Astrocyte of the hippocampus (primary cell): ENCODE measurements at regions not wholly inside any gene's neighbourhood (a gene's known extent, or its start where the extent isn't known, plus 50 kb on each side); places are given as distances from the start of the nearest gene placed in this dataset.
"Not testable (repeated sequence)": the region's sequence is repeated elsewhere in the genome, so short reads cannot be mapped to it uniquely, and the experiment has no call there.

Experiments used
- DNase-seq: peaks from one replicate; pipeline ENCODE4 v3.0.0; 2011; ENCODE audit warnings: low read depth, low spot score

DNA sequence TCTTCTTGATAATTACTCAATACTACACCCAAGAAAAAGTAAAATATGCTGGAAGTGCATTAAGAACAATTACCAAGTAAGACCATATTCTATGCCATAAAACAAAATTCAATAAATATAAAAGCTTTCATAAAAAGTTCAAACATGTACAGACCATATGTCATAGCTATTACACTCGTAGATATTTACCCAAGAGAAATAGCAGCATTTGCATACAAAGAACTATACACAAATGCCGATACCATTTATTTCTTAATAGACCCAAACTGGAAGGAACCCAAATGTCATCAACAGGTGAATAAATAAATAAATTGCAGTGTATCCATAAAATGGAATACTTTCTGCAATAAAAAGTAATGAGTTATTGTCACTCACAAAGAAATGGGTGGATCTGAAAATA lies 78.3 kb upstream of the SLC16A7 start:
- DNase-seq: no peak

- no peak for DNase-seq
Observed at GRCh38 chr12:59500915-59501314, 94.9 kb upstream of the SLC16A7 start.

GRCh38 chr12:59500335-59500734 lies 95.5 kb upstream of the SLC16A7 start:
- no peak for DNase-seq

- no peak for DNase-seq
Observed at GRCh38 chr12:59499774-59500173, 96.1 kb upstream of the SLC16A7 start.

- DNase-seq: no peak
Observed at GRCh38 chr12:59494617-59495016, 101.2 kb upstream of the SLC16A7 start.

- no peak for DNase-seq
Observed at GRCh38 chr12:59491877-59492276, 104.0 kb upstream of the SLC16A7 start.

DNA sequence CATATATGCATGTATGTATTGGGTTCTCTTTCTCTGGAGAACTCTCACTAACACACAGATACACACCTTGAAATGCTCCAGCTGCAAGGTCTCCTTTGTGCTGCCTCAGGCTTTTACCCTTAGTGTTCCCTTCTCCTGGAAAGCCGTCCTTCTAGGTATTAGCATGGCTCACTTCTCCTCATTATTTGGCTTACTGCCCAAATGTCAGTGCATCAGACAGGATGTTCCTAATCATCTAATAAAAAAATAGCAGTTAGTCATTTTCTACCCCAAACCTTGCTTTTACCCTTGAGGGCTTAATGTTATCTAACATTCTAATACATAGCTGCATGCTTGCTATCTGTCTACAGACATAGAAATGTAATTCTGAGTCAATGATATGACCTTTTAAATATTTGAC lies 109.0 kb upstream of the SLC16A7 start:
- no peak for DNase-seq

- no peak for DNase-seq
Observed at GRCh38 chr12:59484575-59484974, 111.3 kb upstream of the SLC16A7 start.

DNA sequence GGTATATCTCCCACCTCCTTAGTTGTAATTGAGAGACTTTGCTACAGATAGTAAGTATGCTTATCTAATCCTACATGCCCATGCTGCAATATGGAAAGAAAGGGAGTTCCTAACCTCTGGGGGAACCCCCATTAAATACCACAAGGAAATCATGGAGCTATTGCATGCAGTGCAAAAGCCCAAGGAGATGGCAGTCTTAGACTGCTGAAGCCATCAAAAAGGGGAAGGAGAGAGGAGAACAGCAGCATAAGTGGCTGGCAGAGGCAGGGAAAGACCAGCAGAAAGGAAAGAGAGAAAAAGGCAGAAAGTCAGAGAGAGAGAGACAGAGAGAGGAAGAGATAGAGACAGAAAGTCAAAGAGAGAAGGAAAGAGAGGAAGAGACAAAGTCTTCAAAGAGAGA lies 121.6 kb upstream of the SLC16A7 start:
- DNase-seq: not testable (repeated sequence)

DNA sequence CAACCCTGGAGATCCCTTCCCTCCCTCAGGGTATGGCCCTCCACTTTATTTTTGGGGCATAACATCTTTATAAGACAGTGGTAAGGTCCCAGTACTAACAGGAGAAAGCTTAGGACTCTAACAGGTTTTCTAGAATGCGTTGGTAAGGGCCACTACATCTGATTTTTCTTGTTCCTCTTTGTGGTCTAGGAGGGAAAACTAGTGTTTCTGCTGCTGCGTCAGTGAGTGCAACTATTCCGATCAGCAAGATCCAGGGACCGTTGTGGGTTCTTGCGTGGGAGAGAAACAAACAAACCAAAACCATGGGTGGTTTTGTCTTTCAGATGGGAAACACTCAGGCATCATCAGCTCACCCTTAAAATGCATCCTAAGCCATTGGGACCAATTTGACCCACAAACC lies 123.6 kb upstream of the SLC16A7 start:
- no peak for DNase-seq

DNA sequence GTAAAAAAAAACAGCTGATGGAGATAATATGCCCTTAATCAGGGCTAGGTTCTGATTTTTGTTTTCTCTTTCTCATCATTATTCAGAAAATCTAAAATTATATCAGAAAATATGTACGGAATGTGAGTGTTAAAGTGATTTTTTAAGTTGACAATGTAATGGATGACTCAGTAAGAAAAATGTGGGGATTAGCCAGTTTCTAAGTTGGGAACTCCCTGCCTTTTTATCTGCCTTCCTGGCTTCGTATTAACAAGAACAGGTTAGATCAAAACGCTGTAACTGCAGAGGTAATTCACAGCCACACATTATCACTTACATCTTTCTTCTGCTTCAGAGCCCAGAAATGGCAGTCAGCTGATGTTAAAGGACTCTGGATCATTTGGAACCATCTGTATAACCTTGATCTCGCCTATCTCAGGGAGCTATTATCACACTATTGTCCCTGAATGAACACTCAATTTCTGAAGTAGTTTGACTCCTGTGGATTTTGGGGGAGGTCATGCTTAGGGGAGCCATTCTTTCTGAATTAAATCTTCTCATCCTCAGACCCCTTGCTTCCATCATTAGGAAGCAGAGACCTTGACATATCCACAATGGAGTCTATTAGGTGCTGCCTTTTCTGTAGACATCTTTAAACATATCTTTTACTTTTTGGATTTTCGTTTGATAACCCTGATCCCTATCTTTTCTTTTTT lies 135.7 kb upstream of the SLC16A7 start:
- peak; percentile 53 for DNase-seq

- DNase-seq: no peak
Observed at GRCh38 chr12:59453475-59453874, 142.4 kb upstream of the SLC16A7 start.

- DNase-seq: peak; percentile 33
Observed at GRCh38 chr12:59452746-59453145, 143.1 kb upstream of the SLC16A7 start.

DNA sequence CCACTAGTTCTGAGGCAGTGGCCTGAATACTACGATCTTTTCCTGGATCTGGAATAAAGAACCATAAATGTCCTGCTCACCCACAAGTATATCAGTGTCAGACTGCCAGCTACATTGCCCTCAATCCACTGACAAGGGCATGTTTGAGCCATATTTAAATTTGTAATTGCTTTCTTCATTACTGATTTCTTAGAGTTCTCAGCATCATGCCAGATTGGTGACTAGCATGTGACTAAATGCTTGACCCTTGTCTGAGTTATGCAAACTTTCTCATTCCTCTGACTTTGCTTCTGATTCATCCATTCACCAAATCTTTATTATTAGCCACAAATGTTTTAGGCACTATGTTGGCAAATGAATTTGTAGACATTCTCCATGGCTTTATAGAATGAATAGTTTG lies 143.6 kb upstream of the SLC16A7 start:
- DNase-seq: peak; percentile 68

DNA sequence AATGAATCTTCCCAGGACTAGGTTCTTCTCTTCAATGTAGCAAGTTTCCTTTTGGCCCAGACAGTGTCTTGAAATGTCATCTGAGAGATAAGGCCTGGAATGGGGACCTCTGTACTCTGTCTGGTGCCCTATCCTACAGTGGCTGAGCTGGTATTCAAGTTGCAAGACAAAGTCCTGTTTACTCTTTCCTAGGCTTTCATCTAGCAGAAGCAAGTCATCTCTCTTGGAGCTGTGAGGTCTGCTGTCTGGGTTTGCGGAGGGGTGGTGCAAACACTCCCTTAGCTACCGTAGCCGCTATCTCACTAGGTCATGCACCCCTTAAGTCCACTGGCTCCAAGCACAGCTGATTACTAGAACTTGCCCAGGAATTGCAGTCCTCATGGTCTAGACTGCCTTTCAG lies 149.7 kb upstream of the SLC16A7 start:
- no peak for DNase-seq

- DNase-seq: no peak
Observed at GRCh38 chr12:59444932-59445331, 150.9 kb upstream of the SLC16A7 start.

DNA sequence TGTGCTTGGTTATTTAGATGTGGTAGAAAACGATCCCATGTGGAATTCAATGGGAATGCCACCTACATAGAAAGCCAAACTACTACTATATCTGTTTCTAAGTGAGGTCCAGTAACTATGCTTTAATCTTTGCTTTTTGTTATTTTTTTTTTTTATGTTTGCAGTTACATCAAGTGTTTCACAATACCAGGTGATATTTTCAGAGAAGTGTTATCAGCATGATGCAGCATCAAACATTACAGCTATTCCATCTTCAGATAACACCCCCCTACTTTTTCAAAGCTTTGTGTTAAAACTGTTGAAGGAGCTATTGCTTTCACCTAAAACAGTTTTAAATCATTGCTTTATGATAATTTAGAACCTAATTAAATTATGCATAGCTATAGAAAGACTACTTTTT lies 163.8 kb upstream of the SLC16A7 start:
- no peak for DNase-seq

GRCh38 chr12:59431266-59431665 lies 164.6 kb upstream of the SLC16A7 start:
- DNase-seq: peak; percentile 28

DNA sequence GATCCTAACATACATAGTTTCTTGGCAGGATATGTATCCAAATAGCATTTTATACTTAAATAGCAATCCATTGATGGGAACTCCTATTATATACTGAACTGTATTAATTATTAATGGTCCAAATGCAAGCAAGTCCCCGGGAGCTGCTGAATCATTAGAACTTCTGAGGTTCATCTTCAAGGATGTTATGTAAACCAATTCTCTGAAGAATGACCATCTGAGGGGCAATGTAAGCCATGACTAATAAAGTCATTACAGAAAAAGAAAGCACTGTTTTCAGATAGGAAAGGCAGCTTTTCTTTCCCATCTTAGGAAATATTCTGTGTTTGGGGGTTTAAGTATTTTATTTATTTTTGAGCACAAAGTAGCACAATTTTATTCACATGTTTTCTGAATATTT lies 166.1 kb upstream of the SLC16A7 start:
- no peak for DNase-seq

DNA sequence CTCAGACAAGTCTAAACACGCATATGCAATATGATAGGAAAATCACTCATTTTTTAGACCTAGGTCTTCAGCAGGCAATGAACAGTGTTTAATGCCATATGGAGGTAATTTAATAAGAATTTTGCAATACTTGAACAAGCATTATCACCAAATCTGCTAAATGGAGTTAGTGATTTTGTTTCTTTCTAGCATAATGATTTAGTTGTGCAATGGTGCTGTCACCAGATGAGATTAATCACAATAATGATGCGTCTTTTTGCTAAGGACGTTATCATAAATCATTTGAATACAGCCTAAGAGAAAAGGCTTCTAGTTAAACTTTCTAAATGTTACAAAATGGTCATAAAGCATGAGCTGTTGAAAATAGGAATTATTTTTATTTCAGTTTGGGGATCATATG lies 170.0 kb upstream of the SLC16A7 start:
- no peak for DNase-seq

DNA sequence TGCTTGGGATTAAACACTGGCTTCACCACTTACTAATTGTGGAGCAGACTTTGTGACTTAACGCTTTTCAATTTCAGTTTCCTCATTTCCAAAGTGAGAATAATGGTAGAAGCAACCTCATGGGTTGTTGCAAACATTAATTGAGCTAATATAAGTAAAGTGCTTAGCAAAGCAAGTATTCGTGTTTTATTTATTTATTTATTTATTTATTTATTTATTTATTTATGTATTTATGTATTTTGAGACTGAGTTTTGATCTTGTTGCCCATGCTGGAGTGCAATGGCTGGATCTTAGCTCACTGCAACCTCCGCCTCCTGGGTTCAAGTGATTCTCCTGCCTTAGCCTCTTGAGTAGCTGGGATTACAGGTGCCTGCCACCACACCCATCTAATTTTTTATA lies 171.2 kb upstream of the SLC16A7 start:
- not testable (repeated sequence) for DNase-seq

- DNase-seq: no peak
Observed at GRCh38 chr12:59414051-59414450, 181.8 kb upstream of the SLC16A7 start.

DNA sequence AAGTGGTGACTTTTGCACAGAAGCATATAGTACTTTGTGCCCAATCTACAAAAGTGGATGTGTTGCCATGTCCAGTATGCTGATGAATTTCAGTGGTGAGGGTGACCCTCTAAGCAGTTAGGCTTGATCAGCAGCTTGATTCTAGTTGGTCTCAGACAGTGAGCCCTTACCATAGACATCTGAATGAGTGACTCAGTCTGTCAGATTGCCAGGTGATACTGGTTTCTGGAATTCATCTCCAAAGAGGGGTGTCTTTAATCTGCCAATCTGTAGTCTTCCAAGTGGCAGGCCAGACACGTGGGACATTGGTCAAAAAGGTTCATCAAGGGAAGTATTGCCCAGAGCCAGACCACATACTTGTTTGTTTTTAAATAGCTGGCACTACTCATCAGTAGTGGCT lies 187.4 kb upstream of the SLC16A7 start:
- DNase-seq: peak; percentile 35

GRCh38 chr12:59407799-59408198 lies 188.0 kb upstream of the SLC16A7 start:
- no peak for DNase-seq
